GM21390 (cell line): ENCODE measurements at regions not wholly inside any gene's neighbourhood (a gene's known extent, or its start where the extent isn't known, plus 50 kb on each side); places are given as distances from the start of the nearest gene placed in this dataset.
A peak's percentile ranks its signal among the peaks of the same experiment; 100 is the strongest.
"Not testable (repeated sequence)": the region's sequence is repeated elsewhere in the genome, so short reads cannot be mapped to it uniquely, and the experiment has no call there.

Experiments used
- ATAC-seq: cut with Tn5 transposase; IDR thresholded peaks from one replicate; pipeline ENCODE4 v1.9.1; 2021; ENCODE audit not compliant: unreplicated experiment

- ATAC-seq: no peak
Measured at GRCh38 chr7:106384373-106384772, 99.6 kb upstream of the NAMPT start.

GRCh38 chr7:106382929-106383328 is 98.1 kb upstream of the NAMPT start:
- no peak for ATAC-seq

GRCh38 chr7:106382129-106382528 is 97.3 kb upstream of the NAMPT start:
- ATAC-seq: no peak

- no peak for ATAC-seq
Measured at GRCh38 chr7:106381252-106381651, 96.5 kb upstream of the NAMPT start.

- no peak for ATAC-seq
Measured at GRCh38 chr7:106377847-106378361, 93.1 kb upstream of the NAMPT start.

- ATAC-seq: no peak
Measured at GRCh38 chr7:106376026-106376799, 91.4 kb upstream of the NAMPT start.

- no peak for ATAC-seq
Measured at GRCh38 chr7:106375499-106375898, 90.7 kb upstream of the NAMPT start.

- no peak for ATAC-seq
Measured at GRCh38 chr7:106374437-106374836, 89.7 kb upstream of the NAMPT start.

- ATAC-seq: no peak
Measured at GRCh38 chr7:106372595-106373318, 88.0 kb upstream of the NAMPT start.

GRCh38 chr7:106372126-106372525 is 87.3 kb upstream of the NAMPT start:
- ATAC-seq: no peak

GRCh38 chr7:106371629-106372028 is 86.8 kb upstream of the NAMPT start:
- ATAC-seq: no peak

- no peak for ATAC-seq
Measured at GRCh38 chr7:106370542-106370941, 85.8 kb upstream of the NAMPT start.

GRCh38 chr7:106369816-106370215 is 85.0 kb upstream of the NAMPT start:
- ATAC-seq: no peak

- ATAC-seq: no peak
Measured at GRCh38 chr7:106369352-106369751, 84.6 kb upstream of the NAMPT start.

GRCh38 chr7:106367664-106368063 is 82.9 kb upstream of the NAMPT start:
- ATAC-seq: no peak

- no peak for ATAC-seq
Measured at GRCh38 chr7:106367018-106367420, 82.2 kb upstream of the NAMPT start.

- ATAC-seq: peak; percentile 87
Measured at GRCh38 chr7:106365252-106366005, 80.6 kb upstream of the NAMPT start.

- not testable (repeated sequence) for ATAC-seq
Measured at GRCh38 chr7:106362507-106362906, 77.7 kb upstream of the NAMPT start.

GRCh38 chr7:106358103-106358663 is 73.4 kb upstream of the NAMPT start:
- ATAC-seq: peak; percentile 61

- ATAC-seq: no peak
Measured at GRCh38 chr7:106357675-106358074, 72.9 kb upstream of the NAMPT start.

- ATAC-seq: no peak
Measured at GRCh38 chr7:106354822-106355221, 70.0 kb upstream of the NAMPT start.
